NCI-H2196 treated with DMSO at 0.1 percent for 48 hours (cell line): ENCODE measurements at regions not wholly inside any gene's neighbourhood (a gene's known extent, or its start where the extent isn't known, plus 50 kb on each side); places are given as distances from the start of the nearest gene placed in this dataset.

Source experiments
- DNase-seq: peaks from one replicate; lab custom pipeline; 2025; ENCODE audit not compliant: unreplicated experiment; lab: John Stamatoyannopoulos, UW

DNA sequence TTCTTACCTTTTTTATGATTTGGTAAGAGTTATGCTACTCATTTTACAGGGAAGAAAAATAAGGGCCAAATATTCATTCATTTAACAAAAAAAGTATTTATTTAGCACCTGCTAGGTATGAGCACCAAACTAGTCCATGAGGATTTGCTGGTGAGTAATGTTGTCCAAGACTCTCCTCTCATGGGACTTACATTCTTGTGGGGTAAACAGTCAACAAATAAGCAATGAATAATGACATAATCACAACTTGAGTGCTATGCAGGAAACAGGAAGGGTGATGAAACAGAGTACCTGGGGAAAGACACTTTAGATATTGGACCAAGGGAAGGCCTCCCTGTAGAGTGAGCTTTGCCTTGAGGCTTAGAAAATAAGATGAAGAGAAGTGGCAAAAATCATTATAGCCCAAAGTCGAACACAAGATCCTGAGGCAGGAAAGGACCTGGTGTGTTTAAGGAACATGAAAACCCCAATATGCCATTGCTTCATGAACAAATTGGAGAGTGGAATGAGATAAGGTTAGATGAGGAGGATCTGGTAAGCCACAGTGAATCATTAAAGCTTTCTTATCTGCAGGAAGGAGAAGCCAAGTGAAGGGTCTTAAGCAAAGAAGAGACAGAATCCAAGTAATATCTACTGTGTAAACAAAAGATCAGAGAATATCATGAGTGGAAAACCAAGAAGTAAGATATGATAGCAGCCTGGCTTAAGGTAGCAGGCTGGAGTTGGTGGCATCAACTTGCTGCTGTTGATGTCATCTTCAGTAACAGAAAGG is 294.5 kb upstream of the NBEA start:
- no peak for DNase-seq

- DNase-seq, result no peak
Observed at GRCh38 chr13:34654203-34654602, 287.9 kb upstream of the NBEA start.

DNA sequence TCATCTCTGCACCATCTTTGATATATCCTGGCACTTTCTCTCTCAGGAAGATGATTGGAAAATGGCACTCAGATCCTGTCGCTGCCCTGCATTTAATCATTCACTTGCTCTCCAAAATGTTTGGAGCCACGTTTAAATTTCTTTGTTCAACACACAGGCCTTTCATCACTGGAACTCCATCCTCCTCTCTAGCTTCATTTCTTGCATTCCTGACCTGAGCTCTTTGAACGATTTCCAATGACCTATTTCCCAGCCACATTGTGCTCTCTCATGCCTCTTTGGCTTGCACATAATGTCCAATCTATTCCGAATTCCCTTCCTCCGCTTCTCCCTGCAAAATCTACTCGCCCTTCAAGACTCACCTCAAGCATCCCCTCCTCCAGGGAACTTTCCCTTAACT is 287.4 kb upstream of the NBEA start:
- no peak for DNase-seq

- DNase-seq, result no peak
Observed at GRCh38 chr13:34655554-34655953, 286.5 kb upstream of the NBEA start.

GRCh38 chr13:34657716-34658115 is 284.4 kb upstream of the NBEA start:
- no peak for DNase-seq

GRCh38 chr13:34667286-34668218 is 274.5 kb upstream of the NBEA start:
- no peak for DNase-seq

- no peak for DNase-seq
Observed at GRCh38 chr13:34671137-34671536, 270.9 kb upstream of the NBEA start.

DNA sequence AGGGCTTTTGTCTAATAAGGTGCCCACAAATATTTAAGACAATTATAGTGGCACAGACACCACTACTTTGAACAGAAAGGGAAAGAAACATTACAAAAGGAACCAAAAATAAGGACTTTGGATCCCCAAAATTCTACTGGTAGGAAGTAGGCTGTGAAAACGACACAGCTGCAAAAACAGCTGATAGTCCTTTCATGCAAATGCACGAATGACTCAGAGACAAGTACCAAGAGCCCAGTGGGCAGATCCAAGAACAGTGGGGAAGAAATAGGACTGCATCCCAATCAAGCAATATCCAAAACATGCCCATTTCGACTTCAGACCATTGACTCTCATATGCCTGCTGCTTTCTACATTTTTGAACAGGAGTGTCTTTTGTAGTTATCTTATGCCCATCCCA is 269.4 kb upstream of the NBEA start:
- no peak for DNase-seq

DNA sequence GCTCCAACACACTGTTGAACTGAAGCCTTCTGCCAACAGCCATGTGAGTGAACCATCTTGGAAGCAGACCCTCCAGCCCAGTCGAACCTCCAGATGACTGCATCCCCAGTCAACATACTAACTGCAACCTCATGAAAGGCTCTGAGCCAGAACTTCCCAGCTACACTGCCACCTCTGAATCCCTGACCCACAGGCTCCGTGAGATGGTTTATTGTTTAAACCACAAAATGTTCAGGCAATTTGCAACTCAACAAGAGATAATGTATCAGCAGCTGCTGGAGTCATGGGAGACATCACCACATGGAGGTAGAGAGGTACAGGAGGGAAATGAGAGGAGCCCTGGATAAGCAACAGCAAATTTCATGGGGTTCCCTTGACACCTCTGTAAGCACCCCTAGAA is 266.4 kb upstream of the NBEA start:
- no peak for DNase-seq

- DNase-seq, result no peak
Observed at GRCh38 chr13:34678154-34678553, 263.9 kb upstream of the NBEA start.

GRCh38 chr13:34681405-34681955 is 260.6 kb upstream of the NBEA start:
- DNase-seq, result no peak

- DNase-seq, result no peak
Observed at GRCh38 chr13:34695063-34695462, 247.0 kb upstream of the NBEA start.

GRCh38 chr13:34696296-34696695 is 245.8 kb upstream of the NBEA start:
- no peak for DNase-seq

GRCh38 chr13:34696741-34697140 is 245.3 kb upstream of the NBEA start:
- DNase-seq, result no peak

DNA sequence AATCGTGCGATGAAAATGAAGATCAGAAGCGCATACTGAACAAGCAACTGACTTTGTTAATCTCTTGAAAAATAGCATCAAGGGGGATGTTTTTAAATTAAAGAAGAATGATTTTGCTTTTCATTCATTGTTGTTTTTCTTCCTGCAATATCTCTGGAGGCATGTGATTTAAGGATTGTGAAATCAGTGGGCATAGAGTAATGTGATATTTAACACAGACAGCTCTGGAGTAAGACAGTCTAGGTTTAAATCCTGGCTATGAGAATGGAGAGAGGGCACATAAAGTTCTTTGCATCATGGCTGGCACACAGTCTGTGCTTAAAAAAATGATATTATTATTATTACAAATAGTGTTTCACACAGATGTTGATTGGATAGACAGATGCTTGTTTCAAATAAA is 243.1 kb upstream of the NBEA start:
- DNase-seq, result no peak

GRCh38 chr13:34700155-34700554 is 241.9 kb upstream of the NBEA start:
- DNase-seq, result no peak

GRCh38 chr13:34701919-34702318 is 240.2 kb upstream of the NBEA start:
- no peak for DNase-seq

DNA sequence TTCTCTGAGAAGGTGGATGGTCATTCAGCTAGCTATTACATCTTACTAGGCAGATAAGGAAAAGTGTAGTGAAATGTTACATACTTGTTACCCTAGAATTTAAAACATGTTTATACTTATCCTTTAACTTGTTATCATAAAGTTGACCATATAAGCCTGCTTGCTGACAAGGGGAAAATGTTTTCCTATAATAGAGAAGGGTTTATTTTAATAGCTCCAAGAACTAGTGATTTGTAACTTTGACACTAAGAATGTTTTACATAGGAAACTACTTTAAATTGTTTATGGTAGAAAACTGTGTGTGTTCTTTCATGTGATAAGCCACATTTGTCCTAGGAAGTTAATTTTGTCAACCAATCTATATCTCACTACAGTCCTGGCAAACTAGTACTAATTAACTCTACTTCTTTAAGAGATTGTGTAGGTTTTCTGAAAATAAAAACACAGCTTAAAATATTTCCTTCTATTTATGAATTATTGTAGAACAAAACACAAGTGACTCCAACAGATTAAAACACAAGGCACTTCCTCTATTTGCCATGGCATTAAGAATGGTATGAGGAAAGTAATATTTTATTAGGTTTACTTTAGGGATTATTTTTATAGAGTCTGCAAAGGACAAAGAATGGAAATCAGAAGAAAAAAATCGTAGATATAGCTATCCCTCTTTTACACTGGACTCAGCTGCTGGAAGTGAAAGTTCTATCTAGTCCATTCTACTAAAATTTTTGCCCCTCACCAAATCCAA is 233.3 kb upstream of the NBEA start:
- DNase-seq, result no peak

DNA sequence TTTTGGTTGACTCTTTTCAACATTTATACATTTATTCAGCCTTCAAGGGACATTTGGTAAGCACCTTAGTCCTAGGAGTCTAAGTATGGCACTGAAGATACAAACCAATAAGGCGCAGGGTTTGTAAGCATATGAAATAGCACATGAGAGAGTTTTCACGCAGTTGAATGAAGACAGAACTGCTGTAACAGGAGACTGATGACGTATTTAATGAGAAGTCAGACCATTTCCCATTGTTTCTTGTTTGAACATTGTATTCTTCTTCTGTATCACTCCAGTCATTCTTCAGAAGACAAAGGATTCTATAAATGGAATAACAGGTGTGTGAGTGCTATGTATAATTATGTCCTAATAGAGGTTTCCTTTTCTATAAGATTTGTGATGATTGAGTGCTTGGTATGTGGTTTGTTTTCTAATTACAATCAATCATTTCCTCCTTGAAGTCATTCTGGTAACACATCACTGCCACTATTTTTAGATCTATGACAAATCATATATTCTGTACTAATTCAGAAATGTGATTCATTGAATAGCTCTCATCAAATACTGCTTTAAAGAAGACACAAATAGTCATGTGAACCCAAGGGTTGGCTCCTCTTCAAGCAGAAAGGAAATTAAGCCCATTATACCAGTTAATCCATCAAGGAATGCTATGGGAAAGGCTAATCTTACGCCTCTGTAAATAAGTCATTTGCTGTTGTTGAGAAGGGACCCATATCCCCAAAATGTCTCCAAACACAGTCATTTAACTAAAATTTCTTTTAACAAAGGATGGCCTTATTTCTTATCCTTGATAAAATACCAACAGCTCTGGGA is 222.8 kb upstream of the NBEA start:
- DNase-seq, result no peak

GRCh38 chr13:34720618-34721017 is 221.5 kb upstream of the NBEA start:
- no peak for DNase-seq
